Smooth muscle cell (in vitro differentiated cells): ENCODE measurements at regions not wholly inside any gene's neighbourhood (a gene's known extent, or its start where the extent isn't known, plus 50 kb on each side); places are given as distances from the start of the nearest gene placed in this dataset.

ENCODE experiments used
- DNase-seq: peaks from one replicate; lab custom pipeline; 2025; ENCODE audit not compliant: unreplicated experiment; lab: John Stamatoyannopoulos, UW
- H2AFZ ChIP-seq: fragments of 200-600 bp; sonication (generic); 2 replicates; pipeline ENCODE4 v1.6.0; 2016; ENCODE audit warnings: antibody characterized with exemption, low read depth, mild to moderate bottlenecking
- H3F3A ChIP-seq: fragments of 200-600 bp; sonication (generic); 2 replicates; pipeline ENCODE4 v1.6.0; 2017; ENCODE audit warnings: antibody characterized with exemption, low read depth
- H3K27ac ChIP-seq: fragments of 200-600 bp; sonication (generic); 2 replicates; pipeline ENCODE4 v1.5.1; 2016; ENCODE audit warnings: low read depth, mild to moderate bottlenecking
- H3K27me3 ChIP-seq: fragments of 200-600 bp; sonication (generic); 2 replicates; pipeline ENCODE4 v1.6.1; 2016; ENCODE audit warnings: low read depth, mild to moderate bottlenecking
- H3K36me3 ChIP-seq: fragments of 200-600 bp; sonication (generic); 2 replicates; pipeline ENCODE4 v1.5.1; 2016; ENCODE audit warnings: low read depth
- H3K4me1 ChIP-seq: fragments of 200-600 bp; sonication (generic); 2 replicates; pipeline ENCODE4 v1.5.1; 2016; ENCODE audit warnings: low read depth
- H3K4me2 ChIP-seq: fragments of 200-600 bp; sonication (generic); 2 replicates; pipeline ENCODE4 v1.6.0; 2016; ENCODE audit warnings: mild to moderate bottlenecking
- H3K4me3 ChIP-seq: fragments of 200-600 bp; sonication (generic); 2 replicates; pipeline ENCODE4 v1.5.1; 2016; ENCODE audit warnings: mild to moderate bottlenecking
- H3K79me2 ChIP-seq: fragments of 200-600 bp; sonication (generic); 2 replicates; pipeline ENCODE4 v1.6.0; 2016; ENCODE audit warnings: low read depth, mild to moderate bottlenecking
- H3K9ac ChIP-seq: fragments of 200-600 bp; sonication (generic); 2 replicates; pipeline ENCODE4 v1.6.0; 2016; ENCODE audit warnings: low read depth
- H3K9me3 ChIP-seq: fragments of 200-600 bp; sonication (generic); replicated peaks from 2 replicates; pipeline ENCODE4 v1.5.1; 2016; ENCODE audit warnings: low read depth
- H4K20me1 ChIP-seq: fragments of 200-600 bp; sonication (generic); 2 replicates; pipeline ENCODE4 v1.6.0; 2016; ENCODE audit warnings: low read depth
- WGBS: methylation state at CpG from one replicate; pipeline ENCODE4 v1.1.7; 2016; ENCODE audit warnings: low lambda C conversion rate; 5-methylcytosine and 5-hydroxymethylcytosine counted together
- TF ChIP-seq, protein P1 (sequence below): fragments of 200-600 bp; sonication (generic); IDR thresholded peaks from 2 replicates; pipeline ENCODE4 v1.5.1; 2017; ENCODE audit warnings: borderline replicate concordance, mild to moderate bottlenecking, antibody characterized with exemption; ENCODE audit not compliant: insufficient read depth, poor library complexity, severe bottlenecking

DNA sequence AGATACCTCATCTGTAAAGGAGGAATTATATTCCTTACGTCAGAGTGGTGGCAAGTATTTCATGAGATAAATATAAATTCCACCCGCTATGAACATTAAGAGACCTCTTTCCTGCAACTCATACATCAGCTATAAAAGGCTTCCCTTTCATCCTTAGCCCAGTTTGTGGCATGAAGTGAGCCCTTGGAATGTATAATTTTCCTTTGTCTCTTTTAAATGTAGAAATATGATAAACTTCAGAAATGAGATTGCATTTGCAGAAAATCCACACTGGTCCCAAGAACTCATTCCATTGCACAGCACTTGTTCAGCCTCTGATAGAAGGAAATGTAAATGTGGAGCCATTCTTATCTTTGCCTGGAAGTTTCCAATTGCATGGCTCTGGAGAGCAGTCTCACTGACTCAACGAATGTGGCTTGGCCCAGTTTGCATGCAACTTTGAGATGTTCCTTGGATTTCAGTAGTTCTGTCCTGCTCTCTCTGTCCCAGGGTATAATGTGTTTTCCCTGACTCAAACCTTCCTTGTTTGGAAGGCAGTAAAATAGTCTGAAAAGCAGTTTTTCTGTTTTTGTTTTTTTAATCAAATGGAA is 746.4 kb downstream of the CDH11 start:
- no peaks in the 10 kb centered on the region for H3K27me3 ChIP-seq
- peaks cover 6% of the 10 kb centered on the region for H3F3A ChIP-seq
- TF ChIP-seq, protein P1, sequence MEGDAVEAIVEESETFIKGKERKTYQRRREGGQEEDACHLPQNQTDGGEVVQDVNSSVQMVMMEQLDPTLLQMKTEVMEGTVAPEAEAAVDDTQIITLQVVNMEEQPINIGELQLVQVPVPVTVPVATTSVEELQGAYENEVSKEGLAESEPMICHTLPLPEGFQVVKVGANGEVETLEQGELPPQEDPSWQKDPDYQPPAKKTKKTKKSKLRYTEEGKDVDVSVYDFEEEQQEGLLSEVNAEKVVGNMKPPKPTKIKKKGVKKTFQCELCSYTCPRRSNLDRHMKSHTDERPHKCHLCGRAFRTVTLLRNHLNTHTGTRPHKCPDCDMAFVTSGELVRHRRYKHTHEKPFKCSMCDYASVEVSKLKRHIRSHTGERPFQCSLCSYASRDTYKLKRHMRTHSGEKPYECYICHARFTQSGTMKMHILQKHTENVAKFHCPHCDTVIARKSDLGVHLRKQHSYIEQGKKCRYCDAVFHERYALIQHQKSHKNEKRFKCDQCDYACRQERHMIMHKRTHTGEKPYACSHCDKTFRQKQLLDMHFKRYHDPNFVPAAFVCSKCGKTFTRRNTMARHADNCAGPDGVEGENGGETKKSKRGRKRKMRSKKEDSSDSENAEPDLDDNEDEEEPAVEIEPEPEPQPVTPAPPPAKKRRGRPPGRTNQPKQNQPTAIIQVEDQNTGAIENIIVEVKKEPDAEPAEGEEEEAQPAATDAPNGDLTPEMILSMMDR, result no peak
- no peaks in the 10 kb centered on the region for H4K20me1 ChIP-seq
- H3K36me3 ChIP-seq, result no peaks in the 10 kb centered on the region
- no peak overlapping the region for H3K4me3 ChIP-seq
- H2AFZ ChIP-seq, result peak overlapping the region; percentile 57
- no peak overlapping the region for H3K4me2 ChIP-seq
- 43% methylated on average over 3 of the region's 3 CpGs for WGBS
- H3K27ac ChIP-seq, result peak overlapping the region; percentile 42
- no peaks in the 10 kb centered on the region for H3K4me1 ChIP-seq
- DNase-seq, result no peak
- no peaks in the 10 kb centered on the region for H3K79me2 ChIP-seq
- H3K9ac ChIP-seq, result no peak overlapping the region
- no peaks in the 10 kb centered on the region for H3K9me3 ChIP-seq

DNA sequence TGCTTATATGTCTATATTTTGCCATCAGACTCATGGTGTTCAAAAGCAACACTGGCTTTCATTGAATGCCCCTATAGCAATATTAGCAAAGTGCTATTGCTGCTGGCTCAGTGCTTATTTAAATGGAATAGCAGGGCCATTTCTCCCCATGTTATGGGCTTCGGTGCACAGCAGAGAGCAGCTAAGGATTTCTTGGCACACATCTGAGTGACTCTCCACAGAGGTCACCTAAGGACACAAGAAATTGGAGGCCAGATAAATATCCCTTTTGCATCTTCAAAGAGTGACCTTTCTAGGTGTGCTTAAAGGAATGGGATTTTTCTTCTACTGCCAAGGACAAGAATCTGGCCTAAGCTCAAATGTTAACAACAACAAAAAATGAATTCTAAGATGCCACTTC is 751.8 kb downstream of the CDH11 start:
- TF ChIP-seq, protein P1, result no peak
- no peak overlapping the region for H2AFZ ChIP-seq

DNA sequence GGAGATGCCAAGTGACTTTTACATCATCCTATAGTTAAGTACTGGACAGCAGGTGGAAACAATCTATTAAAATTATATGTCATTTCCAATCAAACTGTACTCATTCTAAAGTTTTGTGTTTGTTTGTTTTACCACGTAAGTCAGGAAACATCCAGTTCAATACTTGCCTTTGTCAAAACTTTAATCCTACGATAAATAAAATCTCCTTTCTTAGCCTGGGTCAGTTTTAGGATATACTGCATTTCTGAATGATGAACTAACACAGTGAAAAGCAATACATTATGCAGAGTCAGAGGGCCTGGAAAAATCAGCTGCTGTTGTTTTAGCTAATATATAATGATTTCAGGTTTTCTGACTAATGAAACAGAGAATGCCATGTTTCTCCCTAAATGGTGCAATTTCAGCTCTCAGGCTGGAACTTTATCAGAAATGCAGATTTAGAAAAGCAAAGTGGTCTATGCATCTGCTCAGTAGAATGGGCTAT is 756.4 kb downstream of the CDH11 start:
- Histone ChIP-seq H3K27ac (no peak overlapping the region), H3K9ac (no peak overlapping the region), H3K27me3 (no peaks in the 10 kb centered on the region), H2AFZ (no peak overlapping the region), H3K4me3 (no peak overlapping the region), H3K9me3 (no peaks in the 10 kb centered on the region), H3K4me1 (no peaks in the 10 kb centered on the region), H3K36me3 (no peaks in the 10 kb centered on the region), H4K20me1 (no peaks in the 10 kb centered on the region), H3K79me2 (no peaks in the 10 kb centered on the region), H3F3A (no peaks in the 10 kb centered on the region), H3K4me2 (peak overlapping the region; percentile 16)
- TF ChIP-seq, protein P1, result no peak
- DNase-seq, result no peak
- 78% methylated on average over 2 of the region's 2 CpGs for WGBS

More for the DNA sequence above, 751.8 kb downstream of the CDH11 start:
- Histone ChIP-seq H3K4me1 (no peaks in the 10 kb centered on the region), H3K27me3 (no peaks in the 10 kb centered on the region), H3K79me2 (no peaks in the 10 kb centered on the region), H3K9ac (no peak overlapping the region), H3K36me3 (no peaks in the 10 kb centered on the region), H3K4me2 (no peak overlapping the region), H3K27ac (no peak overlapping the region), H3F3A (peaks cover 2% of the 10 kb centered on the region), H3K9me3 (no peaks in the 10 kb centered on the region), H3K4me3 (no peak overlapping the region), H4K20me1 (no peaks in the 10 kb centered on the region)
- DNase-seq, result no peak
- 94% methylated on average over 1 of the region's 1 CpG for WGBS

DNA sequence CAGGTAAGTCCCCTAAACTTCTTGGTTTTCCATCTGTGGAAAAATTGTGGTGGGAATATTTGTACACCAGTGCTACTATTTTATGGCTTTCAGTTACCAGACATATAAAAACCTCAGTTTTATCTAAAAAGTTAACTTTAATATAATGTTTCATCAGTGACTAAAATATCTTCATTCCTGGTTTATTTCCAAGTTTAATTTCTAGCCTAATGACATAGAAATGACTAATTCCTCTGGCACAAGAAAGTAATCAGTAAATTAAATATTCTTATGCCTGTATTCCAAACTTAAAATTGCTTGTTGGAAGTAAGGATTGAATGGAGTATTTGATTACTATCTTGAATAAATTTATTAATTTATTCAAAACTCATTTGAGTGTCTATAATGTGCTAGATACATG is 757.0 kb downstream of the CDH11 start:
- Histone ChIP-seq H4K20me1 (no peaks in the 10 kb centered on the region), H3K27ac (no peak overlapping the region), H3K27me3 (no peaks in the 10 kb centered on the region), H3K4me3 (no peak overlapping the region), H3K79me2 (no peaks in the 10 kb centered on the region), H3F3A (no peaks in the 10 kb centered on the region), H3K9me3 (no peaks in the 10 kb centered on the region), H3K4me1 (no peaks in the 10 kb centered on the region), H3K9ac (no peak overlapping the region), H3K4me2 (no peak overlapping the region), H2AFZ (no peak overlapping the region), H3K36me3 (no peaks in the 10 kb centered on the region)
- TF ChIP-seq, protein P1, result no peak
- DNase-seq, result no peak
